GM23338 (cell line): ENCODE measurements at regions not wholly inside any gene's neighbourhood (a gene's known extent, or its start where the extent isn't known, plus 50 kb on each side); places are given as distances from the start of the nearest gene placed in this dataset.

Experiments used
- ATAC-seq: fragments of 200-7000 bp; cut with Tn5 transposase; 3 replicates; pipeline ENCODE4 v1.9.1; 2020
- DNase-seq: peaks from one replicate; pipeline ENCODE4 v3.0.0-alpha.2; 2015; ENCODE audit warnings: low spot score
- H2AFZ ChIP-seq: fragments of 200-600 bp; sonication (generic); 2 replicates; pipeline ENCODE4 v1.8.0; 2016; ENCODE audit warnings: antibody characterized with exemption, mild to moderate bottlenecking, moderate library complexity
- H3F3A ChIP-seq: fragments of 200-600 bp; sonication (generic); replicated peaks from 2 replicates; pipeline ENCODE4 v1.8.0; 2017; ENCODE audit warnings: antibody characterized with exemption, mixed run types, low read depth
- H3K27ac ChIP-seq: fragments of 200-600 bp; sonication (generic); 2 replicates; pipeline ENCODE4 v1.6.1; 2016; ENCODE audit warnings: low read depth
- H3K27me3 ChIP-seq: fragments of 200-600 bp; sonication (generic); 2 replicates; pipeline ENCODE4 v1.8.0; 2016; ENCODE audit warnings: mild to moderate bottlenecking, mixed run types, moderate library complexity; ENCODE audit not compliant: insufficient read depth
- H3K36me3 ChIP-seq: fragments of 200-600 bp; sonication (generic); 2 replicates; pipeline ENCODE4 v1.8.0; 2016; ENCODE audit warnings: mild to moderate bottlenecking; ENCODE audit not compliant: insufficient read depth
- H3K4me1 ChIP-seq: fragments of 200-600 bp; sonication (generic); 2 replicates; pipeline ENCODE4 v1.8.0; 2016; ENCODE audit warnings: mild to moderate bottlenecking, moderate library complexity; ENCODE audit not compliant: insufficient read depth
- H3K4me2 ChIP-seq: fragments of 200-600 bp; sonication (generic); 2 replicates; pipeline ENCODE4 v1.7.1; 2017; ENCODE audit warnings: mixed run types
- H3K4me3 ChIP-seq: fragments of 200-600 bp; sonication (generic); 2 replicates; pipeline ENCODE4 v1.6.1; 2016; ENCODE audit warnings: mixed run types
- H3K79me2 ChIP-seq: fragments of 200-600 bp; sonication (generic); replicated peaks from 2 replicates; pipeline ENCODE4 v1.8.0; 2017; ENCODE audit warnings: mild to moderate bottlenecking; ENCODE audit not compliant: insufficient read depth
- H3K9me2 ChIP-seq: fragments of 200-600 bp; sonication (generic); 2 replicates; pipeline ENCODE4 v1.8.0; 2017; ENCODE audit not compliant: insufficient read depth
- H4K20me1 ChIP-seq: fragments of 200-600 bp; sonication (generic); replicated peaks from 2 replicates; pipeline ENCODE4 v1.8.0; 2017; ENCODE audit warnings: mild to moderate bottlenecking; ENCODE audit not compliant: insufficient read depth
- H3K27ac Mint-ChIP-seq: 2 replicates; pipeline ENCODE4 v1.8.0; 2020; ENCODE audit warnings: inconsistent platforms, mild to moderate bottlenecking, moderate library complexity, mixed read lengths
- H3K27me3 Mint-ChIP-seq: 3 replicates; pipeline ENCODE4 v1.8.0; 2022; ENCODE audit warnings: low read depth, mild to moderate bottlenecking, moderate library complexity, mixed read lengths, inconsistent platforms; ENCODE audit not compliant: insufficient read depth, poor library complexity
- H3K36me3 Mint-ChIP-seq: 3 replicates; pipeline ENCODE4 v1.8.0; 2021; ENCODE audit warnings: low read depth, mild to moderate bottlenecking, inconsistent platforms, moderate library complexity, mixed read lengths
- H3K4me1 Mint-ChIP-seq: 3 replicates; pipeline ENCODE4 v1.8.0; 2020; ENCODE audit warnings: mild to moderate bottlenecking, inconsistent platforms, mixed read lengths
- H3K4me3 Mint-ChIP-seq: 3 replicates; pipeline ENCODE4 v1.8.0; 2021; ENCODE audit warnings: moderate library complexity, mild to moderate bottlenecking, inconsistent platforms, mixed read lengths
- H3K9me3 Mint-ChIP-seq: 3 replicates; pipeline ENCODE4 v1.8.0; 2020; ENCODE audit warnings: moderate library complexity, mild to moderate bottlenecking, inconsistent platforms, mixed read lengths
- EZH2 ChIP-seq: fragments of 200-600 bp; sonication (generic); IDR thresholded peaks from one replicate; pipeline ENCODE4 v1.8.0; 2017; ENCODE audit warnings: antibody characterized with exemption, mild to moderate bottlenecking, low read depth; ENCODE audit not compliant: unreplicated experiment
- EZH2phosphoT487 ChIP-seq: fragments of 200-600 bp; sonication (generic); IDR thresholded peaks from one replicate; pipeline ENCODE4 v1.8.1; 2018; ENCODE audit warnings: antibody characterized with exemption; ENCODE audit not compliant: unreplicated experiment
- NANOG ChIP-seq: IDR thresholded peaks from 2 replicates; pipeline ENCODE4 v1.6.1; 2016; ENCODE audit warnings: antibody characterized with exemption, borderline replicate concordance
- STAT1 ChIP-seq: IDR thresholded peaks from one replicate; pipeline ENCODE4 v1.6.1; 2016; ENCODE audit warnings: antibody characterized with exemption; ENCODE audit not compliant: unreplicated experiment
- ZNF114 ChIP-seq: fragments of 250-450 bp; sonication (Bioruptor Pico); IDR thresholded peaks from 2 replicates; pipeline ENCODE4 v1.5.0; 2020; ENCODE audit warnings: mild to moderate bottlenecking, moderate library complexity
- TF ChIP-seq, protein P1 (sequence below): IDR thresholded peaks from one replicate; pipeline ENCODE4 v1.6.1; 2018; ENCODE audit warnings: antibody characterized with exemption; ENCODE audit not compliant: unreplicated experiment
- TF ChIP-seq, protein P2 (sequence below): fragments of 250-450 bp; sonication (Bioruptor Pico); IDR thresholded peaks from 2 replicates; pipeline ENCODE4 v1.5.0; 2020; ENCODE audit warnings: mild to moderate bottlenecking, moderate library complexity

DNA sequence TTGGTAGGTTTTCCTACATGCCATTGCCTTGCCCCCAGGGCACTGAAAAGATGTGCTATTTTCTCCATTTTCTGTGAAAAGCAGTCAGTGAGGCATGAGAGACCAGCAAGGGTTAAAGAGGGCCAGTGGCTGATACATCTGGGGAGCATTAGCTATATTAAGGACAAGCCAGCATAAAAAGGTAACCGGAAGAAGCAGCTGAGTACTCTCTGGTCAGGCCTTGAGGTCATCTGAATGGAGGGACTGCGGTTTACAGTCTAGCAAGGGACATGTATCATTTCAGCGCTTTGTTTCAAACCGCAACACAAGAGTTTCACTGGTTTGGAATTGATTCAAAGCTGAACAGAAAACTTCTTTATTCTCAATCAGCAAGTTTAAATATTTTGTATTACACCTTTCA is 120.4 kb downstream of the EPDR1 start (continued):
- TF ChIP-seq, protein P1, sequence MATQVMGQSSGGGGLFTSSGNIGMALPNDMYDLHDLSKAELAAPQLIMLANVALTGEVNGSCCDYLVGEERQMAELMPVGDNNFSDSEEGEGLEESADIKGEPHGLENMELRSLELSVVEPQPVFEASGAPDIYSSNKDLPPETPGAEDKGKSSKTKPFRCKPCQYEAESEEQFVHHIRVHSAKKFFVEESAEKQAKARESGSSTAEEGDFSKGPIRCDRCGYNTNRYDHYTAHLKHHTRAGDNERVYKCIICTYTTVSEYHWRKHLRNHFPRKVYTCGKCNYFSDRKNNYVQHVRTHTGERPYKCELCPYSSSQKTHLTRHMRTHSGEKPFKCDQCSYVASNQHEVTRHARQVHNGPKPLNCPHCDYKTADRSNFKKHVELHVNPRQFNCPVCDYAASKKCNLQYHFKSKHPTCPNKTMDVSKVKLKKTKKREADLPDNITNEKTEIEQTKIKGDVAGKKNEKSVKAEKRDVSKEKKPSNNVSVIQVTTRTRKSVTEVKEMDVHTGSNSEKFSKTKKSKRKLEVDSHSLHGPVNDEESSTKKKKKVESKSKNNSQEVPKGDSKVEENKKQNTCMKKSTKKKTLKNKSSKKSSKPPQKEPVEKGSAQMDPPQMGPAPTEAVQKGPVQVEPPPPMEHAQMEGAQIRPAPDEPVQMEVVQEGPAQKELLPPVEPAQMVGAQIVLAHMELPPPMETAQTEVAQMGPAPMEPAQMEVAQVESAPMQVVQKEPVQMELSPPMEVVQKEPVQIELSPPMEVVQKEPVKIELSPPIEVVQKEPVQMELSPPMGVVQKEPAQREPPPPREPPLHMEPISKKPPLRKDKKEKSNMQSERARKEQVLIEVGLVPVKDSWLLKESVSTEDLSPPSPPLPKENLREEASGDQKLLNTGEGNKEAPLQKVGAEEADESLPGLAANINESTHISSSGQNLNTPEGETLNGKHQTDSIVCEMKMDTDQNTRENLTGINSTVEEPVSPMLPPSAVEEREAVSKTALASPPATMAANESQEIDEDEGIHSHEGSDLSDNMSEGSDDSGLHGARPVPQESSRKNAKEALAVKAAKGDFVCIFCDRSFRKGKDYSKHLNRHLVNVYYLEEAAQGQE = no peak
- TF ChIP-seq STAT1 (no peak), ZNF114 (no peak)

GRCh38 chr7:38049679-38050078 is 128.4 kb upstream of the STARD3NL start:
- H3K27me3 ChIP-seq = no peaks in the 10 kb centered on the region
- peaks cover 6% of the 10 kb centered on the region for H3K4me1 ChIP-seq
- no peaks in the 10 kb centered on the region for H3F3A ChIP-seq
- Mint-ChIP-seq H3K4me1 (peaks cover 5% of the 10 kb centered on the region; the same call in 2 of the 3 replicates), H3K27me3 (no peaks in the 10 kb centered on the region), H3K4me3 (no peak overlapping the region), H3K27ac (no peak overlapping the region), H3K9me3 (peaks cover 33% of the 10 kb centered on the region), H3K36me3 (peaks cover 19% of the 10 kb centered on the region)
- TF ChIP-seq, protein P2, sequence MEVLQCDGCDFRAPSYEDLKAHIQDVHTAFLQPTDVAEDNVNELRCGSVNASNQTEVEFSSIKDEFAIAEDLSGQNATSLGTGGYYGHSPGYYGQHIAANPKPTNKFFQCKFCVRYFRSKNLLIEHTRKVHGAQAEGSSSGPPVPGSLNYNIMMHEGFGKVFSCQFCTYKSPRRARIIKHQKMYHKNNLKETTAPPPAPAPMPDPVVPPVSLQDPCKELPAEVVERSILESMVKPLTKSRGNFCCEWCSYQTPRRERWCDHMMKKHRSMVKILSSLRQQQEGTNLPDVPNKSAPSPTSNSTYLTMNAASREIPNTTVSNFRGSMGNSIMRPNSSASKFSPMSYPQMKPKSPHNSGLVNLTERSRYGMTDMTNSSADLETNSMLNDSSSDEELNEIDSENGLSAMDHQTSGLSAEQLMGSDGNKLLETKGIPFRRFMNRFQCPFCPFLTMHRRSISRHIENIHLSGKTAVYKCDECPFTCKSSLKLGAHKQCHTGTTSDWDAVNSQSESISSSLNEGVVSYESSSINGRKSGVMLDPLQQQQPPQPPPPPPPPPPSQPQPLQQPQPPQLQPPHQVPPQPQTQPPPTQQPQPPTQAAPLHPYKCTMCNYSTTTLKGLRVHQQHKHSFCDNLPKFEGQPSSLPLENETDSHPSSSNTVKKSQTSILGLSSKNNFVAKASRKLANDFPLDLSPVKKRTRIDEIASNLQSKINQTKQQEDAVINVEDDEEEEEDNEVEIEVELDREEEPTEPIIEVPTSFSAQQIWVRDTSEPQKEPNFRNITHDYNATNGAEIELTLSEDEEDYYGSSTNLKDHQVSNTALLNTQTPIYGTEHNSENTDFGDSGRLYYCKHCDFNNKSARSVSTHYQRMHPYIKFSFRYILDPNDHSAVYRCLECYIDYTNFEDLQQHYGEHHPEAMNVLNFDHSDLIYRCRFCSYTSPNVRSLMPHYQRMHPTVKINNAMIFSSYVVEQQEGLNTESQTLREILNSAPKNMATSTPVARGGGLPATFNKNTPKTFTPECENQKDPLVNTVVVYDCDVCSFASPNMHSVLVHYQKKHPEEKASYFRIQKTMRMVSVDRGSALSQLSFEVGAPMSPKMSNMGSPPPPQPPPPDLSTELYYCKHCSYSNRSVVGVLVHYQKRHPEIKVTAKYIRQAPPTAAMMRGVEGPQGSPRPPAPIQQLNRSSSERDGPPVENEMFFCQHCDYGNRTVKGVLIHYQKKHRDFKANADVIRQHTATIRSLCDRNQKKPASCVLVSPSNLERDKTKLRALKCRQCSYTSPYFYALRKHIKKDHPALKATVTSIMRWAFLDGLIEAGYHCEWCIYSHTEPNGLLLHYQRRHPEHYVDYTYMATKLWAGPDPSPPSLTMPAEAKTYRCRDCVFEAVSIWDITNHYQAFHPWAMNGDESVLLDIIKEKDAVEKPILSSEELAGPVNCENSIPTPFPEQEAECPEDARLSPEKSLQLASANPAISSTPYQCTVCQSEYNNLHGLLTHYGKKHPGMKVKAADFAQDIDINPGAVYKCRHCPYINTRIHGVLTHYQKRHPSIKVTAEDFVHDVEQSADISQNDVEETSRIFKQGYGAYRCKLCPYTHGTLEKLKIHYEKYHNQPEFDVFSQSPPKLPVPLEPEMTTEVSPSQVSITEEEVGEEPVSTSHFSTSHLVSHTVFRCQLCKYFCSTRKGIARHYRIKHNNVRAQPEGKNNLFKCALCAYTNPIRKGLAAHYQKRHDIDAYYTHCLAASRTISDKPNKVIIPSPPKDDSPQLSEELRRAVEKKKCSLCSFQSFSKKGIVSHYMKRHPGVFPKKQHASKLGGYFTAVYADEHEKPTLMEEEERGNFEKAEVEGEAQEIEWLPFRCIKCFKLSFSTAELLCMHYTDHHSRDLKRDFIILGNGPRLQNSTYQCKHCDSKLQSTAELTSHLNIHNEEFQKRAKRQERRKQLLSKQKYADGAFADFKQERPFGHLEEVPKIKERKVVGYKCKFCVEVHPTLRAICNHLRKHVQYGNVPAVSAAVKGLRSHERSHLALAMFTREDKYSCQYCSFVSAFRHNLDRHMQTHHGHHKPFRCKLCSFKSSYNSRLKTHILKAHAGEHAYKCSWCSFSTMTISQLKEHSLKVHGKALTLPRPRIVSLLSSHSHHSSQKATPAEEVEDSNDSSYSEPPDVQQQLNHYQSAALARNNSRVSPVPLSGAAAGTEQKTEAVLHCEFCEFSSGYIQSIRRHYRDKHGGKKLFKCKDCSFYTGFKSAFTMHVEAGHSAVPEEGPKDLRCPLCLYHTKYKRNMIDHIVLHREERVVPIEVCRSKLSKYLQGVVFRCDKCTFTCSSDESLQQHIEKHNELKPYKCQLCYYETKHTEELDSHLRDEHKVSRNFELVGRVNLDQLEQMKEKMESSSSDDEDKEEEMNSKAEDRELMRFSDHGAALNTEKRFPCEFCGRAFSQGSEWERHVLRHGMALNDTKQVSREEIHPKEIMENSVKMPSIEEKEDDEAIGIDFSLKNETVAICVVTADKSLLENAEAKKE = no peak
- TF ChIP-seq EZH2phosphoT487 (no peak), STAT1 (no peak), EZH2 (no peak), NANOG (no peak)
- no peak overlapping the region for H3K4me3 ChIP-seq
- H3K9me2 ChIP-seq = no peaks in the 10 kb centered on the region
- no peak for DNase-seq
- no peaks in the 10 kb centered on the region for H3K79me2 ChIP-seq
- no peak for ATAC-seq
- H2AFZ ChIP-seq = no peak overlapping the region
- H3K4me2 ChIP-seq = no peak overlapping the region
- H3K36me3 ChIP-seq = peaks cover 7% of the 10 kb centered on the region; the same call in 1 of the 2 replicates
- H3K27ac ChIP-seq = no peak overlapping the region
- no peaks in the 10 kb centered on the region for H4K20me1 ChIP-seq
